Panc1 (cell line): ENCODE measurements at regions not wholly inside any gene's neighbourhood (a gene's known extent, or its start where the extent isn't known, plus 50 kb on each side); places are given as distances from the start of the nearest gene placed in this dataset.

Experiments
- CTCF ChIP-seq: fragments of 450-650 bp; IDR thresholded peaks from 2 replicates; pipeline ENCODE4 v1.5.1; 2017; ENCODE audit warnings: mild to moderate bottlenecking
- POLR2AphosphoS5 ChIP-seq: IDR thresholded peaks from 2 replicates; pipeline ENCODE4 v1.6.1; 2012; ENCODE audit warnings: mild to moderate bottlenecking, low read depth, low read length, moderate library complexity
- REST ChIP-seq, 2 experiments: IDR thresholded peaks; 2 replicates each; pipeline ENCODE4 v1.6.1; 2011 to 2012; ENCODE audit warnings: low read depth in 2 of 2, control low read depth in 1 of 2, low read length in 1 of 2, mild to moderate bottlenecking in 1 of 2, moderate library complexity in 1 of 2; ENCODE audit not compliant: insufficient read depth in 1 of 2
- SIN3A ChIP-seq: IDR thresholded peaks from 2 replicates; pipeline ENCODE4 v1.6.1; 2012; ENCODE audit warnings: low read depth, mild to moderate bottlenecking, low read length, moderate library complexity, borderline replicate concordance; ENCODE audit not compliant: insufficient read depth

DNA sequence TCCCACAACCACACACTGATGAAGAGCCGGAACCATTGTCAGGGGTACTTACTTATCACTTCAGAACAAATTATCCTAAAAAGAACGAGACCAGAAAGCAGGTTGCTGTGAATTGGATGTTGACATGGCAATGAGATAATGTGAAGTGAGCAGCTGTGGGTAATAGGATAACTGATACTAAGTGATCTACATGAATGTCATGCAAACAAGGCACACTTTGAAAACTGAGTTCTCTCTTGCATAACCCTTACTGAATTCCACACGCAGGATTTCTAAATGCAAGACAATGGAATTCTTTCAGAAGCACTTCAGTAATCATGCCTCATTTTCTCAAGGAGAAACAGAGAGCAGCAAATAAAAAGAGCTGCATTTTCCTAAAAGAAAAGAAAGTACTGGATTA lies 242.5 kb upstream of the TMEM229A start:
- TF ChIP-seq CTCF (no peak), POLR2AphosphoS5 (no peak), SIN3A (no peak), REST (IDR thresholded peaks at IDR 0.05; ENCODE audit: insufficient read depth in 1 of 2, low read depth in 2 of 2, low read length in 1 of 2) (no peak)
